Fibroblast of villous mesenchyme (primary cell): ENCODE measurements at regions not wholly inside any gene's neighbourhood (a gene's known extent, or its start where the extent isn't known, plus 50 kb on each side); places are given as distances from the start of the nearest gene placed in this dataset.

Experiments
- DNase-seq: peaks from one replicate; pipeline ENCODE4 v3.0.0-alpha.2; 2010; ENCODE audit warnings: low read depth
- H3K4me3 ChIP-seq: 2 replicates; pipeline ENCODE4 v1.5.1; 2011; ENCODE audit warnings: low read depth, mild to moderate bottlenecking, low read length
- CTCF ChIP-seq: IDR thresholded peaks from 2 replicates; pipeline ENCODE4 v1.5.1; 2012; ENCODE audit warnings: low read depth, mild to moderate bottlenecking, low read length; ENCODE audit not compliant: insufficient read depth

DNA sequence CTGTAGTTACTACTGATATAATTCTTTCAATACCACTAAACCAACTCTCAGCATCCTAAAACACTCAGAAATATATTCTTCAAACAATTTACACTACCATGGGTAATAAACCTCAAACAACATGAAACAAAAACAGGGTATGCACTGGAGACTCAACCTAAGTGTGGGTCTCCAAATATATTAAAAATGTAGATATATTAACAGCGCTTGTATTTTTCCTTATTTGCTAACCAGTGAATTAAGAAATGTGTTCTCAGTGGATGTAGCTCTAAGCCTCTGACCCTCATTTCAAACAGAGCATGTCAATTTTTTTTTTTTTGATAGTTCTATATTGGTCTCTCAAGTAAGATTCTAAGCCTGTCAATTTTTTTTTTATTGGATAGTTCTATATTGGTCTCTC, 778.5 kb upstream of the CDH10 start:
- H3K4me3 ChIP-seq = no peak overlapping the region
- no peak for TF ChIP-seq CTCF
- no peak for DNase-seq

DNA sequence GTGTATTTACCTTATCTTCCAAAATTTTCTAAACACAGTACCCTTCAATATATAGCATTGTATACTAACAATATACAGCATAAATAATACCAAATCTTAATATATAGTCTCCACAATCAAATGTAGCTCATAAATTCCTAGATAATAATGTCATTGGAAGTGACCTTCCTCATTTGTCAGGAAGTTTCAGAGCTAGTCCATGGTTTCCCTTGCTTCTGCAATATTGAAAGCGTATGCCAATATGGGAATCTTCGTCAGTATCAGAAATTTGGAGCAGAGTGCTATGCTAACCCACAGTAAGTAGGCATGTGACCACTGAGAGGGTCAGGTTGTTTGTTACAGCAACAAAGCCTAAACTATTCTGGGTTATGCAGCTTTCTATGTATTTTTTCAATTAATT, 774.9 kb upstream of the CDH10 start:
- DNase-seq = no peak
- TF ChIP-seq CTCF = no peak
- H3K4me3 ChIP-seq = no peak overlapping the region

- no peak for DNase-seq
- no peak overlapping the region for H3K4me3 ChIP-seq
- TF ChIP-seq CTCF = no peak
These were observed 774.2 kb upstream of the CDH10 start for GRCh38 chr5:25418978-25419377.

- no peak overlapping the region for H3K4me3 ChIP-seq
- no peak for DNase-seq
- TF ChIP-seq CTCF = no peak
These were observed 773.6 kb upstream of the CDH10 start for GRCh38 chr5:25418319-25418859.

- TF ChIP-seq CTCF = no peak
- no peak overlapping the region for H3K4me3 ChIP-seq
- DNase-seq = no peak
These were observed 772.2 kb upstream of the CDH10 start for GRCh38 chr5:25416960-25417359.

- no peak for TF ChIP-seq CTCF
- DNase-seq = no peak
- H3K4me3 ChIP-seq = no peak overlapping the region
These were observed 771.2 kb upstream of the CDH10 start for GRCh38 chr5:25415970-25416369.

GRCh38 chr5:25414742-25415141, 770.0 kb upstream of the CDH10 start:
- TF ChIP-seq CTCF = no peak
- DNase-seq = no peak
- H3K4me3 ChIP-seq = no peak overlapping the region
